ENCODE measurements at regions not wholly inside any gene's neighbourhood (a gene's known extent, or its start where the extent isn't known, plus 50 kb on each side); places are given as distances from the start of the nearest gene placed in this dataset.

GRCh38 chr10:44510379-44511115, 125.7 kb upstream of the CXCL12 start:
- Histone ChIP-seq H3K27ac (no peak overlapping the region), H2AFZ (no peak overlapping the region), H3K4me2 (no peak overlapping the region), H3K27me3 (no peaks in the 10 kb centered on the region), H3K9me2 (replicated peaks; ENCODE audit: insufficient read depth) (no peaks in the 10 kb centered on the region), H3K36me3 (replicated peaks; ENCODE audit: insufficient read depth, low read depth) (no peaks in the 10 kb centered on the region), H3K4me1 (ENCODE audit: insufficient read depth) (peaks cover 5% of the 10 kb centered on the region), H3K9me3 (ENCODE audit: low read depth) (no peaks in the 10 kb centered on the region), H3K4me3 (no peak overlapping the region), H4K20me1 (ENCODE audit: insufficient read depth, poor library complexity, severe bottlenecking) (no peaks in the 10 kb centered on the region), H3K79me2 (no peaks in the 10 kb centered on the region)
- 78% methylated on average over 6 of the region's 6 CpGs for WGBS (ENCODE audit: low lambda C conversion rate, missing lambda C conversion rate)
- no peak for DNase-seq (ENCODE audit: low spot score)
- TF ChIP-seq EZH2 (IDR thresholded peaks at IDR 0.05; ENCODE audit: borderline replicate concordance) (no peak), EZH2phosphoT487 (IDR thresholded peaks at IDR 0.05; ENCODE audit: low read depth, severe bottlenecking, unreplicated experiment) (no peak), CTCF (IDR thresholded peaks at IDR 0.05; ENCODE audit: poor library complexity) (no peak)

GRCh38 chr10:44511166-44511565, 126.3 kb upstream of the CXCL12 start:
- TF ChIP-seq CTCF (IDR thresholded peaks at IDR 0.05; ENCODE audit: poor library complexity) (no peak), EZH2phosphoT487 (IDR thresholded peaks at IDR 0.05; ENCODE audit: low read depth, severe bottlenecking, unreplicated experiment) (no peak), EZH2 (IDR thresholded peaks at IDR 0.05; ENCODE audit: borderline replicate concordance) (no peak)
- Histone ChIP-seq H3K4me2 (no peak overlapping the region), H3K4me3 (no peak overlapping the region), H3K9me2 (replicated peaks; ENCODE audit: insufficient read depth) (no peaks in the 10 kb centered on the region), H3K4me1 (ENCODE audit: insufficient read depth) (peaks cover 5% of the 10 kb centered on the region), H3K27me3 (no peaks in the 10 kb centered on the region), H3K36me3 (replicated peaks; ENCODE audit: insufficient read depth, low read depth) (no peaks in the 10 kb centered on the region), H3K9me3 (ENCODE audit: low read depth) (no peaks in the 10 kb centered on the region), H4K20me1 (ENCODE audit: insufficient read depth, poor library complexity, severe bottlenecking) (no peaks in the 10 kb centered on the region), H2AFZ (no peak overlapping the region), H3K27ac (no peak overlapping the region), H3K79me2 (no peaks in the 10 kb centered on the region)
- WGBS (ENCODE audit: low lambda C conversion rate, missing lambda C conversion rate), result 75% methylated on average over 2 of the region's 2 CpGs
- DNase-seq (ENCODE audit: low spot score), result no peak

- no peak overlapping the region for H3K4me3 ChIP-seq
- no peaks in the 10 kb centered on the region for H3K9me3 ChIP-seq (ENCODE audit: low read depth)
- H4K20me1 ChIP-seq (ENCODE audit: insufficient read depth, poor library complexity, severe bottlenecking), result no peaks in the 10 kb centered on the region
- H3K4me2 ChIP-seq, result no peak overlapping the region
- TF ChIP-seq EZH2 (IDR thresholded peaks at IDR 0.05; ENCODE audit: borderline replicate concordance) (no peak), CTCF (IDR thresholded peaks at IDR 0.05; ENCODE audit: poor library complexity) (no peak)
- H3K27ac ChIP-seq, result no peak overlapping the region
- no peak overlapping the region for H2AFZ ChIP-seq
- WGBS (ENCODE audit: low lambda C conversion rate, missing lambda C conversion rate), result 83% methylated on average over 2 of the region's 2 CpGs
- no peaks in the 10 kb centered on the region for H3K27me3 ChIP-seq
- H3K4me1 ChIP-seq (ENCODE audit: insufficient read depth), result peaks cover 5% of the 10 kb centered on the region
- no peaks in the 10 kb centered on the region for H3K79me2 ChIP-seq
- H3K9me2 ChIP-seq (replicated peaks; ENCODE audit: insufficient read depth), result no peaks in the 10 kb centered on the region
- H3K36me3 ChIP-seq (replicated peaks; ENCODE audit: insufficient read depth, low read depth), result no peaks in the 10 kb centered on the region
- no peak for DNase-seq (ENCODE audit: low spot score)
Measured at GRCh38 chr10:44511601-44512000, 126.7 kb upstream of the CXCL12 start.

All from hepatocyte (in vitro differentiated cells).